ENCODE measurements at regions not wholly inside any gene's neighbourhood (a gene's known extent, or its start where the extent isn't known, plus 50 kb on each side); places are given as distances from the start of the nearest gene placed in this dataset.
A peak's percentile ranks its signal among the peaks of the same experiment; 100 is the strongest.

- TF ChIP-seq CTCF (IDR thresholded peaks at IDR 0.05; ENCODE audit: low read depth, low read length, missing control alignments) = no peak
- in situ Hi-C loops (cut with HindIII; ENCODE audit: low pct_ligation_motif_present, low sequenced_read_pairs) = no loop called here
- H3K27me3 ChIP-seq (replicated peaks) = no peaks in the 10 kb centered on the region
- no peak overlapping the region for H3K27ac ChIP-seq
- DNase-seq = no peak
- no peaks in the 10 kb centered on the region for H3K36me3 ChIP-seq (replicated peaks)
- H3K4me3 ChIP-seq (ENCODE audit: low read depth, low read length) = no peak overlapping the region
Observed at GRCh38 chr15:34688699-34689098, 66.1 kb downstream of the GJD2 start.

GRCh38 chr15:34684351-34684750, 70.4 kb downstream of the GJD2 start:
- Histone ChIP-seq H3K27ac (no peak overlapping the region), H3K27me3 (replicated peaks) (no peaks in the 10 kb centered on the region), H3K36me3 (replicated peaks) (no peaks in the 10 kb centered on the region), H3K4me3 (ENCODE audit: low read depth, low read length) (no peak overlapping the region)
- TF ChIP-seq CTCF (IDR thresholded peaks at IDR 0.05; ENCODE audit: low read depth, low read length, missing control alignments) = no peak
- DNase-seq = no peak
- in situ Hi-C loops (cut with HindIII; ENCODE audit: low pct_ligation_motif_present, low sequenced_read_pairs) = no loop called here

- in situ Hi-C loops (cut with HindIII; ENCODE audit: low pct_ligation_motif_present, low sequenced_read_pairs) = no loop called here
- Histone ChIP-seq H3K27ac (no peak overlapping the region), H3K27me3 (replicated peaks) (no peaks in the 10 kb centered on the region), H3K4me3 (ENCODE audit: low read depth, low read length) (no peak overlapping the region), H3K36me3 (replicated peaks) (no peaks in the 10 kb centered on the region)
- no peak for TF ChIP-seq CTCF (IDR thresholded peaks at IDR 0.05; ENCODE audit: low read depth, low read length, missing control alignments)
- peak; percentile 69 for DNase-seq
Observed at GRCh38 chr15:34682674-34683073, 72.1 kb downstream of the GJD2 start.

- H3K27me3 ChIP-seq (replicated peaks) = no peaks in the 10 kb centered on the region
- in situ Hi-C loops (cut with HindIII; ENCODE audit: low pct_ligation_motif_present, low sequenced_read_pairs) = no loop called here
Observed at GRCh38 chr15:34679291-34679690, 75.5 kb downstream of the GJD2 start.

GRCh38 chr15:34673241-34673640, 81.6 kb downstream of the GJD2 start:
- H3K4me3 ChIP-seq (ENCODE audit: low read depth, low read length) = no peak overlapping the region
- H3K27ac ChIP-seq = no peak overlapping the region
- TF ChIP-seq CTCF (IDR thresholded peaks at IDR 0.05; ENCODE audit: low read depth, low read length, missing control alignments) = no peak
- in situ Hi-C loops (cut with HindIII; ENCODE audit: low pct_ligation_motif_present, low sequenced_read_pairs) = no loop called here
- no peak for DNase-seq
- no peaks in the 10 kb centered on the region for H3K36me3 ChIP-seq (replicated peaks)
- no peaks in the 10 kb centered on the region for H3K27me3 ChIP-seq (replicated peaks)

More at GRCh38 chr15:34679291-34679690, 75.5 kb downstream of the GJD2 start:
- Histone ChIP-seq H3K36me3 (replicated peaks) (no peaks in the 10 kb centered on the region), H3K27ac (no peak overlapping the region), H3K4me3 (ENCODE audit: low read depth, low read length) (no peak overlapping the region)
- TF ChIP-seq CTCF (IDR thresholded peaks at IDR 0.05; ENCODE audit: low read depth, low read length, missing control alignments) = no peak
- DNase-seq = no peak

GRCh38 chr15:34665498-34666116, 82.2 kb upstream of the GOLGA8B start:
- in situ Hi-C loops (cut with HindIII; ENCODE audit: low pct_ligation_motif_present, low sequenced_read_pairs) = no loop called here
- DNase-seq = no peak
- H3K4me3 ChIP-seq (ENCODE audit: low read depth, low read length) = no peak overlapping the region
- no peaks in the 10 kb centered on the region for H3K36me3 ChIP-seq (replicated peaks)
- no peak for TF ChIP-seq CTCF (IDR thresholded peaks at IDR 0.05; ENCODE audit: low read depth, low read length, missing control alignments)
- no peak overlapping the region for H3K27ac ChIP-seq
- no peaks in the 10 kb centered on the region for H3K27me3 ChIP-seq (replicated peaks)
